Thymus (tissue), 11 donors: ENCODE measurements at regions not wholly inside any gene's neighbourhood (a gene's known extent, or its start where the extent isn't known, plus 50 kb on each side); places are given as distances from the start of the nearest gene placed in this dataset.

Experiments used
- DNase-seq, 9 donors: peaks; one replicate each; pipeline ENCODE4 v3.0.0-alpha.2; 2013; ENCODE audit warnings: low spot score in 9 of 9, low read depth in 6 of 9, missing footprints in 1 of 9
- H3K27ac ChIP-seq, 2 donors: one replicate each; pipeline ENCODE4 v1.5.1; 2013; ENCODE audit warnings: control low read depth in 1 of 2, low read depth in 1 of 2, low read length in 1 of 2, mild to moderate bottlenecking in 1 of 2, moderate library complexity in 1 of 2
- H3K27me3 ChIP-seq, 2 donors: one replicate each; pipeline ENCODE4 v1.5.1; 2013; ENCODE audit warnings: low read length in 1 of 2; ENCODE audit not compliant: control insufficient read depth in 2 of 2, insufficient read depth in 1 of 2
- H3K36me3 ChIP-seq, 2 donors: one replicate each; pipeline ENCODE4 v1.5.1; 2013; ENCODE audit warnings: low read length in 1 of 2, mild to moderate bottlenecking in 1 of 2, moderate library complexity in 1 of 2; ENCODE audit not compliant: control insufficient read depth in 2 of 2, insufficient read depth in 2 of 2
- H3K4me1 ChIP-seq, 2 donors: one replicate each; pipeline ENCODE4 v1.5.1; 2013; ENCODE audit warnings: low read length in 2 of 2; ENCODE audit not compliant: control insufficient read depth in 2 of 2, insufficient read depth in 2 of 2
- H3K4me3 ChIP-seq, 2 donors: one replicate each; pipeline ENCODE4 v1.5.1; 2013; ENCODE audit warnings: low read length in 2 of 2, control low read depth in 1 of 2, mild to moderate bottlenecking in 1 of 2
- H3K9me3 ChIP-seq, 2 donors: one replicate each; pipeline ENCODE4 v1.5.1; 2013; ENCODE audit warnings: low read length in 1 of 2, mild to moderate bottlenecking in 1 of 2; ENCODE audit not compliant: control insufficient read depth in 2 of 2, insufficient read depth in 1 of 2
- WGBS: extraction: QIAGEN DNeasy Blood & Tissue Kit; methylation state at CpG from one replicate; pipeline ENCODE4 v1.1.7; 2013; 5-methylcytosine and 5-hydroxymethylcytosine counted together
- donor health status: healthy.

DNA sequence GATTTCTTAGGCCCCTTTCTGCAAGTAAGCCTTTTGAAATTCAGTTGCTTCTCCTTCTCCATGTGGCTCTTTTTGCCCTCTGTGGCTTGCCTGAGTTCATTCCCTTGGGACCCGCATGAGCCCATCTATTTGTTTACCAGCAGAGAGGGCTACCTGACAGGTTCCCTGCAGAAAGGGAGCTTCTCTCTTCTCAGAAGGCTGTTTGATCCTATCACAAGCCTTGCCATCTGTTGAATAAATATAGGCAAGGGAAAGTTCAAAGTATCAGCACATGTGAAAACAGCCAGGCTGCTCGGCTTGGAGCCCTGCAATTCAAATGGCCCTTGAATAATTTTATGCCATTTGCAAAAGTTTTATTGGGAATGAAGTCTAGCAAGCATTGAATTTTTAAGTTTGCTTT is 720.2 kb upstream of the FZD8 start:
- Histone ChIP-seq H3K9me3 (peaks cover 0 to 9% of the 10 kb centered on the region in 2 donors), H3K27me3 (no peaks in the 10 kb centered on the region), H3K4me1 (no peaks in the 10 kb centered on the region), H3K27ac (no peak overlapping the region), H3K4me3 (no peak overlapping the region), H3K36me3 (no peaks in the 10 kb centered on the region)
- DNase-seq = no peak
- 92% methylated on average over 2 of the region's 2 CpGs for WGBS

DNA sequence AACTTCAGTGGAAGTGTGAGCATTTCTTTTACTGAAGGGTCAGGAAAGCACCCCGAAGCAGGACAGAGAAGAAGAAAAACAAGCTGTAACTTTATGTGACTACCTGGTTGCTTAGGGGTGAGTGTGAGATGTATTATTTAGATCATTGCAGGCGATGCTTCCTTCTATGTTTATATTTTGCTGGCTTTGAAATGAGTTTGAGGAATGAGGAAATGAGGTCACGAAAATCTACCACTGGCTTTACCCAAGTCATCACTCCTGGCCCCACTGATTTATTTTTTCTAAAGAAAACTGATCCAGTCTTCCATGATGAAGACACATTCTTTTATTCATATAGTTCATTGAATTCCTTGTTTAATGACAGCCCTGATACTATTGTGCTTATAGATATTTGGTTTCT is 716.6 kb upstream of the FZD8 start:
- H3K36me3 ChIP-seq = no peaks in the 10 kb centered on the region
- peaks cover 0 to 3% of the 10 kb centered on the region in 2 donors for H3K9me3 ChIP-seq
- no peaks in the 10 kb centered on the region for H3K27me3 ChIP-seq
- H3K4me3 ChIP-seq = no peak overlapping the region
- DNase-seq = no peak
- no peaks in the 10 kb centered on the region for H3K4me1 ChIP-seq
- 81% methylated on average over 3 of the region's 3 CpGs for WGBS
- no peak overlapping the region for H3K27ac ChIP-seq

DNA sequence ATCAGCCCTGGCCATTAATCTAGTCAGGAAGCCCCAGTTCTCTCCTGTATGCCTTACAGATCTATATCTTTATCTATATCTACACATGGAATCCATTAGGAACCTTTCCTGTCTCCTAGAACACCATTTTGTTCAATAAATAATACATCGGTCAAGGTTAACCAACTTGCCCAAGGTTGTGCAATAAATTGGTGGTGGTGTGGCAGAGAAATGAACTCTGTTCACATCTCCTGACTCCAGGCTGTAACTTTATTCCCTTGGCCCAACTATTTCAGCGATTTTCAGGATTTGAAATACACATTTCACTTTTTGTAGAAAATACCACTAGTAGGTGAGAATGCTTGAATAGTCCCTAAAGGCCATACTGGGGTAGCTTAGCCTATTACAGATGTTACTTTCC is 712.5 kb upstream of the FZD8 start:
- Histone ChIP-seq H3K9me3 (peaks cover 0 to 2% of the 10 kb centered on the region in 2 donors), H3K36me3 (no peaks in the 10 kb centered on the region), H3K27me3 (no peaks in the 10 kb centered on the region), H3K4me1 (no peaks in the 10 kb centered on the region), H3K4me3 (no peak overlapping the region), H3K27ac (no peak overlapping the region)
- DNase-seq = no peak
- 93% methylated on average over 2 of the region's 2 CpGs for WGBS

DNA sequence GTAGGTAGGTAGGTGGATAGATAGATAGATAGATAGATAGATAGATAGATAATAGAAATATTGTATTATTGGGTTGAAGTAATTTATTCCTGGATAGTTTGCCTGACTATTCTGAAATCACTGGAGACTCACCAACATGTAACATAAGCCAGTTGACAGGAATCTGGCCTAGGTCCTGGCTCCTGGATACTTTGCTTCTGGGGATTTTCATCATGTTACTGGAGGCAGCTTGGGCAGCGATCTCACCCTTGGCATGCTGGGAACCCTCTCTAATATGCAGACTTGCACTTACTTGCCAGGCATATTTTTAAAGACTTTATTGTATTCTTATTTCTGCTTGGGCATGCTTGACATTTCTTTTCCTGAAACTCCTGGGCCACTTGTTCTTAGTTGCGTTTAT is 709.1 kb upstream of the FZD8 start:
- WGBS = 95% methylated on average over 2 of the region's 2 CpGs
- peaks cover 0 to 2% of the 10 kb centered on the region in 2 donors for H3K9me3 ChIP-seq
- DNase-seq = no peak
- H3K27me3 ChIP-seq = no peaks in the 10 kb centered on the region
- no peak overlapping the region for H3K4me3 ChIP-seq
- no peak overlapping the region for H3K27ac ChIP-seq
- no peaks in the 10 kb centered on the region for H3K36me3 ChIP-seq
- no peaks in the 10 kb centered on the region for H3K4me1 ChIP-seq

DNA sequence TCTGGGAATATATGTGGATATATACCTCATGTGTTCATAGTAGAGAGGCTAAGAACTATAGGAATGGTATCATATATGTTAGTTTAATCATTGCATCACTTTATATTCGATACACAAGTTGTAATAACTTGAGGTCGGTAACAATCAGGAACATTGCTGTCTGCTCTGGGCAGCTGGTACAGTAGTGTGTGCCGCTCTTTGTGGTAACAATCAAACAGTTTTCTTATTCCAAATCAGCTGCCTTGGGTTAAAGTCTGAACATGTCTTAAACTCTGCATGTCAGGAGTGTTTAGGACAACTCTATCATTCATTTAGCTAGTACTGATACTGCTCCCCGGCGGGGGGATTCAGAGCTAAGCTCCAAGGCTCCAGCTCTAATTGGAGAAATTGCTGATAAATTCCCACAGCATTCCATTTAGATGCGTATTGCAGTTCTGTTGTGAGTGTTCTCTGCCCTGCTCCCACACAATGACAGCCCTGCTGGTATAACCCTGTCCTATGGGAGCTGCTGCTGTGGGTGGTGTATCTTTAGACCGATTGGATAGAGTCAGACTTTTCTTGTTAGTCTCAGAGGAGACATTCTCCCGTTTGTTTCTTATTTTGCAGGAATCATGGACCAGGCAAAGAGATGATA is 707.5 kb upstream of the FZD8 start:
- no peaks in the 10 kb centered on the region for H3K4me1 ChIP-seq
- no peak overlapping the region for H3K4me3 ChIP-seq
- H3K27ac ChIP-seq = no peak overlapping the region
- WGBS = 88% methylated on average over 8 of the region's 8 CpGs
- no peaks in the 10 kb centered on the region for H3K27me3 ChIP-seq
- no peaks in the 10 kb centered on the region for H3K36me3 ChIP-seq
- H3K9me3 ChIP-seq = peaks cover 0 to 2% of the 10 kb centered on the region in 2 donors
- no peak for DNase-seq

DNA sequence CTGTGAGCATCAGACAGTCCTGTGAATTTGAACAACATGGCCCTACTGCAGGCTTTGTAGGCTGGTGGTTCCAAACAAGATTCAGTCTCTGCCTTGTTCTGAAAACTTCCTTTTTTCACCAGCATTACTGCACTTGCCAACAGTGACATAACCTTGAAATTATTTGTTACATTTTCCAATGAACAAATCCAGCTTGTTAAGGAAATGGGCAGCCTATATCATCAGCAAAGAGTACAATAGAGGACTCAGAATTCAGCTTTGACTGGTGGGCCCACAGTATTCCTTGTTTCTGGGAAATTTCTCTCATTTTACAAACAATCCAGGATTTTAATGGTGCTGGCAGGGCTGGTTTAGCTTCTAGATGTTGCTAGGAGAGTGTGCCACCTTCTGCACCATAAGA is 703.7 kb upstream of the FZD8 start:
- H3K4me3 ChIP-seq = no peak overlapping the region
- H3K27ac ChIP-seq = no peak overlapping the region
- no peaks in the 10 kb centered on the region for H3K36me3 ChIP-seq
- no peaks in the 10 kb centered on the region for H3K9me3 ChIP-seq
- no peaks in the 10 kb centered on the region for H3K4me1 ChIP-seq
- H3K27me3 ChIP-seq = no peaks in the 10 kb centered on the region
- no peak for DNase-seq

DNA sequence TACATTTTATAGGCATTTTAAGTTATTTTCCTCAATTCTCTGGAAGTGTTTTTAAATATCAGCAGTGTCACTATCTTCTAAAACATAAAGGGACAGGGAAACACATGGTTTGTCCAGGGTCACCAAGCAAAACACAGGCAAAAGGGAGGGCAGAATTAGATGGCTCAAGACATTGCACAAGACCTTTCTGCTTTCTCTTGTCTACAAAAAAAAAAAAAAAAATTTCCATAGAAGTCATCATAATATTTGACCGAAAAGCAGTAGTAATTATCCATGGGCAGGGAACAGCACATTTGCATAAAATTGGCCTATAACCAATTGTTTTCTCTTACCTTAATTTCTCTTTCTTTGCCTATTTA is 703.1 kb upstream of the FZD8 start:
- Histone ChIP-seq H3K4me1 (no peaks in the 10 kb centered on the region), H3K27ac (no peak overlapping the region), H3K27me3 (no peaks in the 10 kb centered on the region), H3K9me3 (no peaks in the 10 kb centered on the region), H3K4me3 (no peak overlapping the region), H3K36me3 (no peaks in the 10 kb centered on the region)
- no peak for DNase-seq
- WGBS = 94% methylated on average over 1 of the region's 1 CpG

DNA sequence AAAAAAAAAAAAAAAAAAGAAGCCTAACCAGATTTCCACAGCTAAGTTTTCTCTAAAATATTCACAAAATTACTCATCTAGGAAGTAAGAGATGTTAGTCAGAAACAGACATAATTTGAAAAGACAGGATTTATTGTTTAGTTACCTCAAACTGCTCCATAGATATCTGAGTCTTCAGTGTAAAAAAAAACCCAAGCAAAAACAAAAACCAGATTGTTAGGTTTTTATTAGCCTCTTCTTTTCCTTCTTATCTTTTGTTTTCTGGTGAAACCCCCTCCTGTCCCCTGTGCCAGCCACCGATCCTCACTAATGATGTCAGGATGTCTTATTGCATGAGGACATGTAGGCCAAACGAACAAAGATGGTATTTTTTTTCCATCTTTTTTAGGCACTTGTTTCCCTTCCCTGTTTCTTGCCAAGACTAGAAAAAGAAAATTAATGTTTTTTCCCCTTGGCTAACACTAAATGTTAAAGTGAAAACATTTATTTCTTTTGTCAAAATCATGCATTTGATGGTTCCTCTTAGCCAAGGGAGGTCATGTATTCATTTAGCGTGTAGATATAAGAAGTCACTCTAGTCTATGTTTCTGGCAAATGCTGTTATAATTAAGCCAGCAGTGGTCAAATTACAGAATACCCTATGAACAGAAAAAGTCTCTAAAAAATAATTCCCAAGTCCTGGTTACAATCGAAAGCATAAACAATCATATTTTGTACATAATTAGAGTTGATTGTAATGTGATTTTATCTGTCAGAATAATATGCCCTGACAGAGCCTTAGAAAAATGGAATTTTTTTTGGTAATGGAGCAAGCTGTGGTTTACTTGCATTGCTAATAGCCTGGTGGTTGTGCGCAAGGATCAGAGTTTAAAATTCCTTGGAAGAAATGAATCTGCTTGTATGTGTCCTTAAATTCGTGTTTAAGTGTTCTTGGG is 702.4 kb upstream of the FZD8 start:
- H3K27ac ChIP-seq = no peak overlapping the region
- DNase-seq = no peak
- H3K4me3 ChIP-seq = no peak overlapping the region
- no peaks in the 10 kb centered on the region for H3K4me1 ChIP-seq
- H3K9me3 ChIP-seq = no peaks in the 10 kb centered on the region
- no peaks in the 10 kb centered on the region for H3K27me3 ChIP-seq
- no peaks in the 10 kb centered on the region for H3K36me3 ChIP-seq
- 85% methylated on average over 6 of the region's 6 CpGs for WGBS

DNA sequence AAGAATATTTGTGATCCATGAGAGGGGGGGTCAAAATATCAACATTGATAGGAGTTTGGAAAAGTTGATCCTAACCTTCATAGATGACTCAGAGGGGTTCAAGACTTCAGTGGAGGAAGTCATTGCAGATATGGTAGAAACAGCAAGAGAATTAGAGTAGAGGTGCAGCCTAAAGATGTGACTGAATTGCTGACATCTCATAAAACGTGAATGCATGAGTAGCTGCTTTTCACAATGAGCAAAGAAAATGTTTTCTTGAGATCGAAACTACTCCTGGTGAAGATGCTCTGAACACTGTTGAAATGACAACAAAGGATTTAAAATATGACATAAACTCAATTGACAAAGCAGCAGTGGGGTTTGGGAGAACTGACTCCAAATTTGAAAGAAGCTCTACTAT is 700.7 kb upstream of the FZD8 start:
- 47% methylated on average over 2 of the region's 2 CpGs for WGBS
- no peaks in the 10 kb centered on the region for H3K27me3 ChIP-seq
- H3K36me3 ChIP-seq = no peaks in the 10 kb centered on the region
- H3K27ac ChIP-seq = no peak overlapping the region
- no peaks in the 10 kb centered on the region for H3K9me3 ChIP-seq
- no peaks in the 10 kb centered on the region for H3K4me1 ChIP-seq
- DNase-seq = no peak
- no peak overlapping the region for H3K4me3 ChIP-seq
